PC-9 (cell line): ENCODE measurements at regions not wholly inside any gene's neighbourhood (a gene's known extent, or its start where the extent isn't known, plus 50 kb on each side); places are given as distances from the start of the nearest gene placed in this dataset.

Experiments
- BruUV-seq: library from RNA; stranded (reverse); fragments of 400-500 nt; replicated peaks from 2 replicates; lab custom pipeline; 2021; lab: Mats Ljungman, UMichigan
- CTCF ChIA-PET: fragments of 300-600 bp; sonication (Branson Sonifier 250); formaldehyde crosslinking; loops from one replicate; lab custom pipeline; 2022; ENCODE audit warnings: antibody characterized with exemption; lab: Charles Lee
- POLR2A ChIA-PET: fragments of 300-600 bp; sonication (Branson Sonifier 250); formaldehyde crosslinking; loops from one replicate; lab custom pipeline; 2022; ENCODE audit warnings: antibody characterized with exemption; ENCODE audit not compliant: unreplicated experiment; lab: Charles Lee
- DNase-seq, 2 experiments: peaks; one replicate each; pipeline versions ENCODE4 v3.0.0 to v3.0.0-alpha.2; 2015 to 2022; ENCODE audit warnings: mixed read lengths in 1 of 2
- H2AFZ ChIP-seq: fragments of 200-600 bp; sonication (generic); 2 replicates; pipeline ENCODE4 v1.8.1; 2017; ENCODE audit warnings: antibody characterized with exemption
- H3F3A ChIP-seq: fragments of 200-600 bp; sonication (generic); 2 replicates; pipeline ENCODE4 v1.8.1; 2017; ENCODE audit warnings: antibody characterized with exemption, mild to moderate bottlenecking, low read depth; ENCODE audit not compliant: insufficient read depth
- H3K27ac ChIP-seq: fragments of 200-600 bp; sonication (generic); 2 replicates; pipeline ENCODE4 v1.6.1; 2016; ENCODE audit warnings: mixed run types
- H3K27me3 ChIP-seq: fragments of 200-600 bp; sonication (generic); 2 replicates; pipeline ENCODE4 v1.6.1; 2016; ENCODE audit warnings: low read depth, mixed run types; ENCODE audit not compliant: insufficient read depth
- H3K36me3 ChIP-seq: fragments of 200-600 bp; sonication (generic); 2 replicates; pipeline ENCODE4 v1.6.1; 2016; ENCODE audit warnings: low read depth, mixed run types
- H3K4me1 ChIP-seq: fragments of 200-600 bp; sonication (generic); replicated peaks from 2 replicates; pipeline ENCODE4 v1.6.1; 2016; ENCODE audit warnings: mixed run types; ENCODE audit not compliant: insufficient read depth
- H3K4me2 ChIP-seq: fragments of 200-600 bp; sonication (generic); 2 replicates; pipeline ENCODE4 v1.6.1; 2017; ENCODE audit warnings: mixed run types
- H3K4me3 ChIP-seq: fragments of 200-600 bp; sonication (generic); 2 replicates; pipeline ENCODE4 v1.6.1; 2016; ENCODE audit warnings: mixed run types
- H3K79me2 ChIP-seq: fragments of 200-600 bp; sonication (generic); 2 replicates; pipeline ENCODE4 v1.6.1; 2017; ENCODE audit warnings: low read depth, mixed run types
- H3K9me2 ChIP-seq: fragments of 200-600 bp; sonication (generic); 2 replicates; pipeline ENCODE4 v1.8.1; 2017; ENCODE audit warnings: mild to moderate bottlenecking; ENCODE audit not compliant: insufficient read depth
- H3K9me3 ChIP-seq: fragments of 200-600 bp; sonication (generic); 2 replicates; pipeline ENCODE4 v1.8.1; 2016; ENCODE audit warnings: low read depth; ENCODE audit not compliant: insufficient read depth
- H4K20me1 ChIP-seq: fragments of 200-600 bp; sonication (generic); 2 replicates; pipeline ENCODE4 v1.8.1; 2017; ENCODE audit not compliant: insufficient read depth
- CTCF ChIP-seq: fragments of 200-600 bp; sonication (generic); conservative IDR thresholded peaks from 2 replicates; pipeline ENCODE4 v1.6.1; 2017; ENCODE audit warnings: mixed run types, antibody characterized with exemption, mild to moderate bottlenecking, moderate library complexity
- EZH2 ChIP-seq: fragments of 200-600 bp; sonication (generic); IDR thresholded peaks from 2 replicates; pipeline ENCODE4 v1.8.0; 2017; ENCODE audit warnings: antibody characterized with exemption, low read depth
- intact Hi-C: fragments of 100-400 bp; cut with micrococcal nuclease; formaldehyde crosslinking; loops from one replicate; pipeline ENCODE4 v1.10.0; 2022; ENCODE audit not compliant: unreplicated experiment

DNA sequence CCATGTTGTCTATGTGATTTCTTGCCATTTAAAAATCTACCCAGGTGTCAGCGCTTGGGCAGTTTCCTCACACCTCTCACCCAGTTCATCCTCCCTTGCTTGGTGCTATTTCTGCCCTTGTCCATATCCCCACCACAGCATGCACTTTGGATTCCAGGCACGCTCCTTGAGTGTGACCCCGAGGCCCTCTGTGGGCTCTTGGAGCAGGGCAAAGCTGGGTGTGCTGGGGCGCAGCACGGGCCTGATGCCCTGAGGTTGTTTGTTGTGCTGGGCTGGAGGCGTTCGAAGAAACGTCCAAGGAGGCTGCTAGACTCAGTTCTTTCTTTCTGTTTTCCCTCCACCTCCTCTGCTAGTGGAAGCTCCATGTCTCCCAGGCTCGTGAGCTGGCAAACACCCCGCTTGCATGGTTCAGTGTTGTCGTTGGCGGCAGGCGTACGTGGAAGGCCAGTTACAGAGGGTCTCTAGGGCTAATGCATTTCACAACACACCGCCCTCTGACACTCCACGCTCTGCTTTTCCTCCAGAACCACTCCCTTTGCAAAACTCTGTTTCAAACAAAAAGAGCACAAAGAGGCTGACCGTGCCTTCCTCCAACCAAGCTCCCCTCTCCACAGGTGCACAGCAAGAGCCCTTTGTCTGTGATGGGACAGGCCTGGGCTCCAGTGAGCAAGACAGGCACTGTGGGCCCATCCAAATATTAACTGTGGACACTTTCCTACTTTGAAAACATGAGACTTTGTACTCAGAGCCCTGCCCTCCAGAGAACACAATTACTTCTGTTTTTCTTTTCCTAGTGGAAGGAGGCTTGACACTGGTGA is 117.7 kb upstream of the GJB6 start:
- no peak for TF ChIP-seq EZH2
- TF ChIP-seq CTCF: no peak
- BruUV-seq: no TSS peak
- Histone ChIP-seq H3K4me2 (no peak overlapping the region), H3K4me1 (peaks cover 25% of the 10 kb centered on the region), H3K9me3 (no peaks in the 10 kb centered on the region), H3K36me3 (no peaks in the 10 kb centered on the region), H3K79me2 (no peaks in the 10 kb centered on the region), H3K27me3 (no peaks in the 10 kb centered on the region), H3K27ac (no peak overlapping the region), H4K20me1 (no peaks in the 10 kb centered on the region), H3K4me3 (no peak overlapping the region), H2AFZ (no peak overlapping the region), H3K9me2 (no peaks in the 10 kb centered on the region), H3F3A (peaks cover 19% of the 10 kb centered on the region)
- no peak for DNase-seq
- intact Hi-C loops: no loop called here
- CTCF ChIA-PET: no interaction called here
- POLR2A ChIA-PET: no interaction called here

DNA sequence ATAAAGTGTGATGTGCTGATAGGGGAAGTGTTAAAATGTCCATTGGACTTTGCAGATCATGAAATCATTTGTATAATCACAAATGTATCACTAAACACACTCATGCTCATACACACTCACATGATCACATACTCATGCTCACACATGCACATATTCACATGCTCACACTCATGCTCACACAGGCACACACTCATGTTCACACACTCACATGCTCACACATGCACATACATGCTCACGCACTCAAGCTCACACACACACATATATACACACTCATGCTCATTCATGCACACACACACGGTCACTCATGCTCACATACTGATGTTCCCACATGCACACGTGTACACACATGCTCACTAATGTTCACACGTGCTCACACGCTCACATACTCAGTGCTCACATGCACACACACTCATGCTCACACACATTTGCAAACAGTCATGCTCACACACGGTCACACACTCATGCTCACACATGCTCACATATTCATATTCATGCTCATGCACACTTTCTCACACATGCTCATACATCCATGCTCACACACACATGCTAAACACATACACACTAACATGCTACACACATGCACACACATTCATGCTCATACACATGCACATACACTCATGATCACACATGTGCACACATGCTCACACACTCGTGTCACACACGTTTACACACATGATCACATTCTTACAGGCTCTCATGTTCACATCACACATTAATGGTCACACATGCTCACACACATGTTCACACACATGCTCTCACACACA is 116.7 kb upstream of the GJB6 start:
- TF ChIP-seq EZH2 (no peak), CTCF (no peak)
- H3K27me3 ChIP-seq: no peaks in the 10 kb centered on the region
- CTCF ChIA-PET: no interaction called here
- H3K79me2 ChIP-seq: no peaks in the 10 kb centered on the region
- H3K9me2 ChIP-seq: no peaks in the 10 kb centered on the region
- BruUV-seq: no TSS peak
- intact Hi-C loops: no loop called here
- no peak for DNase-seq
- no peaks in the 10 kb centered on the region for H4K20me1 ChIP-seq
- H3K4me3 ChIP-seq: no peak overlapping the region
- no peaks in the 10 kb centered on the region for H3K9me3 ChIP-seq
- peaks cover 19% of the 10 kb centered on the region for H3F3A ChIP-seq
- no peak overlapping the region for H3K4me2 ChIP-seq
- H3K27ac ChIP-seq: no peak overlapping the region
- peaks cover 18% of the 10 kb centered on the region for H3K4me1 ChIP-seq
- no peaks in the 10 kb centered on the region for H3K36me3 ChIP-seq
- H2AFZ ChIP-seq: no peak overlapping the region
- POLR2A ChIA-PET: no interaction called here

DNA sequence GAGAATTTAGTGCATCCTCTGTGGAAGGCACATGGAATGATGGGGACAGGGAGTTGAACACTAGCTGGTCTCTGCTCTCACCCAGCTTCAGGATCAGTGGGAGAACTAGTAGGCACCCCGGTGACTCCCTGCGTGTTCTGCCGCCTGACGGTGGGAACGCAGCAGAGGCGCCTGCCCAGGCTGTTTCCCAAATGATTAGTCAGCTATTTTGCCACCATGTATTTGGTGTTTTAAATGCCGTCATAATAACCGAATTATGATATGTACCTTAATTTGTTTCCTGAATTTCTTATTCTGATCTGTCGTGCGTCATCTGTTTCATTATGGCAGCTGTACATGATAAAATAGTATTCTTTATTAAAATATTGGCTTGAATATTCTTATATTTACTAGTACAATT is 115.9 kb upstream of the GJB6 start:
- no TSS peak for BruUV-seq
- CTCF ChIA-PET: no interaction called here
- intact Hi-C loops: no loop called here

More for the DNA sequence above, 115.9 kb upstream of the GJB6 start:
- H3K27me3 ChIP-seq: no peaks in the 10 kb centered on the region
- H3K4me1 ChIP-seq: peaks cover 16% of the 10 kb centered on the region
- H2AFZ ChIP-seq: no peak overlapping the region
- no peak overlapping the region for H3K4me3 ChIP-seq
- no peak overlapping the region for H3K27ac ChIP-seq
- no peaks in the 10 kb centered on the region for H3K36me3 ChIP-seq
- no peak for DNase-seq
- H3K79me2 ChIP-seq: no peaks in the 10 kb centered on the region
- no peaks in the 10 kb centered on the region for H3K9me3 ChIP-seq
- H4K20me1 ChIP-seq: no peaks in the 10 kb centered on the region
- H3K4me2 ChIP-seq: no peak overlapping the region
- no peak for TF ChIP-seq EZH2
- no peak for TF ChIP-seq CTCF
- peaks cover 19% of the 10 kb centered on the region for H3F3A ChIP-seq
- POLR2A ChIA-PET: no interaction called here
- no peaks in the 10 kb centered on the region for H3K9me2 ChIP-seq
